ENCODE measurements at regions not wholly inside any gene's neighbourhood (a gene's known extent, or its start where the extent isn't known, plus 50 kb on each side); places are given as distances from the start of the nearest gene placed in this dataset.

DNA sequence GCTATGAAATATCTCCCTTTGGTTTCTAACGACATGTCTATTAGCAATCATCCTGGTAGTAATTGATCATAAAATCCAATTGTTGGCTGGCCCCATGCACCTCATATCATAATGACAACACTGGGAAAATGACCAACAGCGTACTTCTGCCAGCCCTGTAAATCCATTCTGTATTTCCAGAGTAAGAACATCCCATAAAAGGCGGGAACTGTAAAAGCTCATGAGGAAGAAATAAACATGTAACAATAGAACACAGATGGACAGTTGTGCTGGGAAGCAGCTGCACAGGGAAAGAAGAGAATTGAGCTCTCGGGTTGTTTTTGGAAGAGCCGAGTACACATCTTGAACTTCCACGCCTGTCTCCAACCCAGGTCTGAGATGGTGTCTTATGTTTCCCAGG lies 218.7 kb downstream of the CMPK2 start (continued):
- TF ChIP-seq, protein P1, sequence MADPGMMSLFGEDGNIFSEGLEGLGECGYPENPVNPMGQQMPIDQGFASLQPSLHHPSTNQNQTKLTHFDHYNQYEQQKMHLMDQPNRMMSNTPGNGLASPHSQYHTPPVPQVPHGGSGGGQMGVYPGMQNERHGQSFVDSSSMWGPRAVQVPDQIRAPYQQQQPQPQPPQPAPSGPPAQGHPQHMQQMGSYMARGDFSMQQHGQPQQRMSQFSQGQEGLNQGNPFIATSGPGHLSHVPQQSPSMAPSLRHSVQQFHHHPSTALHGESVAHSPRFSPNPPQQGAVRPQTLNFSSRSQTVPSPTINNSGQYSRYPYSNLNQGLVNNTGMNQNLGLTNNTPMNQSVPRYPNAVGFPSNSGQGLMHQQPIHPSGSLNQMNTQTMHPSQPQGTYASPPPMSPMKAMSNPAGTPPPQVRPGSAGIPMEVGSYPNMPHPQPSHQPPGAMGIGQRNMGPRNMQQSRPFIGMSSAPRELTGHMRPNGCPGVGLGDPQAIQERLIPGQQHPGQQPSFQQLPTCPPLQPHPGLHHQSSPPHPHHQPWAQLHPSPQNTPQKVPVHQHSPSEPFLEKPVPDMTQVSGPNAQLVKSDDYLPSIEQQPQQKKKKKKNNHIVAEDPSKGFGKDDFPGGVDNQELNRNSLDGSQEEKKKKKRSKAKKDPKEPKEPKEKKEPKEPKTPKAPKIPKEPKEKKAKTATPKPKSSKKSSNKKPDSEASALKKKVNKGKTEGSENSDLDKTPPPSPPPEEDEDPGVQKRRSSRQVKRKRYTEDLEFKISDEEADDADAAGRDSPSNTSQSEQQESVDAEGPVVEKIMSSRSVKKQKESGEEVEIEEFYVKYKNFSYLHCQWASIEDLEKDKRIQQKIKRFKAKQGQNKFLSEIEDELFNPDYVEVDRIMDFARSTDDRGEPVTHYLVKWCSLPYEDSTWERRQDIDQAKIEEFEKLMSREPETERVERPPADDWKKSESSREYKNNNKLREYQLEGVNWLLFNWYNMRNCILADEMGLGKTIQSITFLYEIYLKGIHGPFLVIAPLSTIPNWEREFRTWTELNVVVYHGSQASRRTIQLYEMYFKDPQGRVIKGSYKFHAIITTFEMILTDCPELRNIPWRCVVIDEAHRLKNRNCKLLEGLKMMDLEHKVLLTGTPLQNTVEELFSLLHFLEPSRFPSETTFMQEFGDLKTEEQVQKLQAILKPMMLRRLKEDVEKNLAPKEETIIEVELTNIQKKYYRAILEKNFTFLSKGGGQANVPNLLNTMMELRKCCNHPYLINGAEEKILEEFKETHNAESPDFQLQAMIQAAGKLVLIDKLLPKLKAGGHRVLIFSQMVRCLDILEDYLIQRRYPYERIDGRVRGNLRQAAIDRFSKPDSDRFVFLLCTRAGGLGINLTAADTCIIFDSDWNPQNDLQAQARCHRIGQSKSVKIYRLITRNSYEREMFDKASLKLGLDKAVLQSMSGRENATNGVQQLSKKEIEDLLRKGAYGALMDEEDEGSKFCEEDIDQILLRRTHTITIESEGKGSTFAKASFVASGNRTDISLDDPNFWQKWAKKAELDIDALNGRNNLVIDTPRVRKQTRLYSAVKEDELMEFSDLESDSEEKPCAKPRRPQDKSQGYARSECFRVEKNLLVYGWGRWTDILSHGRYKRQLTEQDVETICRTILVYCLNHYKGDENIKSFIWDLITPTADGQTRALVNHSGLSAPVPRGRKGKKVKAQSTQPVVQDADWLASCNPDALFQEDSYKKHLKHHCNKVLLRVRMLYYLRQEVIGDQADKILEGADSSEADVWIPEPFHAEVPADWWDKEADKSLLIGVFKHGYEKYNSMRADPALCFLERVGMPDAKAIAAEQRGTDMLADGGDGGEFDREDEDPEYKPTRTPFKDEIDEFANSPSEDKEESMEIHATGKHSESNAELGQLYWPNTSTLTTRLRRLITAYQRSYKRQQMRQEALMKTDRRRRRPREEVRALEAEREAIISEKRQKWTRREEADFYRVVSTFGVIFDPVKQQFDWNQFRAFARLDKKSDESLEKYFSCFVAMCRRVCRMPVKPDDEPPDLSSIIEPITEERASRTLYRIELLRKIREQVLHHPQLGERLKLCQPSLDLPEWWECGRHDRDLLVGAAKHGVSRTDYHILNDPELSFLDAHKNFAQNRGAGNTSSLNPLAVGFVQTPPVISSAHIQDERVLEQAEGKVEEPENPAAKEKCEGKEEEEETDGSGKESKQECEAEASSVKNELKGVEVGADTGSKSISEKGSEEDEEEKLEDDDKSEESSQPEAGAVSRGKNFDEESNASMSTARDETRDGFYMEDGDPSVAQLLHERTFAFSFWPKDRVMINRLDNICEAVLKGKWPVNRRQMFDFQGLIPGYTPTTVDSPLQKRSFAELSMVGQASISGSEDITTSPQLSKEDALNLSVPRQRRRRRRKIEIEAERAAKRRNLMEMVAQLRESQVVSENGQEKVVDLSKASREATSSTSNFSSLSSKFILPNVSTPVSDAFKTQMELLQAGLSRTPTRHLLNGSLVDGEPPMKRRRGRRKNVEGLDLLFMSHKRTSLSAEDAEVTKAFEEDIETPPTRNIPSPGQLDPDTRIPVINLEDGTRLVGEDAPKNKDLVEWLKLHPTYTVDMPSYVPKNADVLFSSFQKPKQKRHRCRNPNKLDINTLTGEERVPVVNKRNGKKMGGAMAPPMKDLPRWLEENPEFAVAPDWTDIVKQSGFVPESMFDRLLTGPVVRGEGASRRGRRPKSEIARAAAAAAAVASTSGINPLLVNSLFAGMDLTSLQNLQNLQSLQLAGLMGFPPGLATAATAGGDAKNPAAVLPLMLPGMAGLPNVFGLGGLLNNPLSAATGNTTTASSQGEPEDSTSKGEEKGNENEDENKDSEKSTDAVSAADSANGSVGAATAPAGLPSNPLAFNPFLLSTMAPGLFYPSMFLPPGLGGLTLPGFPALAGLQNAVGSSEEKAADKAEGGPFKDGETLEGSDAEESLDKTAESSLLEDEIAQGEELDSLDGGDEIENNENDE (IDR thresholded peaks at IDR 0.05; ENCODE audit: insufficient replicate concordance, low read length), result no peak
- TF ChIP-seq BCL11A (IDR thresholded peaks at IDR 0.05; ENCODE audit: low read depth in 2 of 2, low read length in 2 of 2) (no peak), SUZ12 (IDR thresholded peaks at IDR 0.05; ENCODE audit: low read length) (no peak), FOSL1 (IDR thresholded peaks at IDR 0.05; ENCODE audit: insufficient read depth, low read depth, low read length) (no peak), BACH1 (IDR thresholded peaks at IDR 0.05; ENCODE audit: low read length) (no peak), E2F6 (IDR thresholded peaks at IDR 0.05) (no peak), YY1 (IDR thresholded peaks at IDR 0.05; ENCODE audit: low read depth, low read length) (no peak)

Measured in H1 (cell line).